GM23338 (cell line): ENCODE measurements at regions not wholly inside any gene's neighbourhood (a gene's known extent, or its start where the extent isn't known, plus 50 kb on each side); places are given as distances from the start of the nearest gene placed in this dataset.

Source experiments
- ATAC-seq: fragments of 200-7000 bp; cut with Tn5 transposase; 3 replicates; pipeline ENCODE4 v1.9.1; 2020
- DNase-seq: peaks from one replicate; pipeline ENCODE4 v3.0.0-alpha.2; 2015; ENCODE audit warnings: low spot score
- H2AFZ ChIP-seq: fragments of 200-600 bp; sonication (generic); 2 replicates; pipeline ENCODE4 v1.8.0; 2016; ENCODE audit warnings: antibody characterized with exemption, mild to moderate bottlenecking, moderate library complexity
- H3F3A ChIP-seq: fragments of 200-600 bp; sonication (generic); replicated peaks from 2 replicates; pipeline ENCODE4 v1.8.0; 2017; ENCODE audit warnings: antibody characterized with exemption, mixed run types, low read depth
- H3K27ac ChIP-seq: fragments of 200-600 bp; sonication (generic); 2 replicates; pipeline ENCODE4 v1.6.1; 2016; ENCODE audit warnings: low read depth
- H3K27me3 ChIP-seq: fragments of 200-600 bp; sonication (generic); 2 replicates; pipeline ENCODE4 v1.8.0; 2016; ENCODE audit warnings: mild to moderate bottlenecking, mixed run types, moderate library complexity; ENCODE audit not compliant: insufficient read depth
- H3K36me3 ChIP-seq: fragments of 200-600 bp; sonication (generic); 2 replicates; pipeline ENCODE4 v1.8.0; 2016; ENCODE audit warnings: mild to moderate bottlenecking; ENCODE audit not compliant: insufficient read depth
- H3K4me1 ChIP-seq: fragments of 200-600 bp; sonication (generic); 2 replicates; pipeline ENCODE4 v1.8.0; 2016; ENCODE audit warnings: mild to moderate bottlenecking, moderate library complexity; ENCODE audit not compliant: insufficient read depth
- H3K4me2 ChIP-seq: fragments of 200-600 bp; sonication (generic); 2 replicates; pipeline ENCODE4 v1.7.1; 2017; ENCODE audit warnings: mixed run types
- H3K4me3 ChIP-seq: fragments of 200-600 bp; sonication (generic); 2 replicates; pipeline ENCODE4 v1.6.1; 2016; ENCODE audit warnings: mixed run types
- H3K79me2 ChIP-seq: fragments of 200-600 bp; sonication (generic); replicated peaks from 2 replicates; pipeline ENCODE4 v1.8.0; 2017; ENCODE audit warnings: mild to moderate bottlenecking; ENCODE audit not compliant: insufficient read depth
- H3K9me2 ChIP-seq: fragments of 200-600 bp; sonication (generic); 2 replicates; pipeline ENCODE4 v1.8.0; 2017; ENCODE audit not compliant: insufficient read depth
- H4K20me1 ChIP-seq: fragments of 200-600 bp; sonication (generic); replicated peaks from 2 replicates; pipeline ENCODE4 v1.8.0; 2017; ENCODE audit warnings: mild to moderate bottlenecking; ENCODE audit not compliant: insufficient read depth
- H3K27ac Mint-ChIP-seq: 2 replicates; pipeline ENCODE4 v1.8.0; 2020; ENCODE audit warnings: inconsistent platforms, mild to moderate bottlenecking, moderate library complexity, mixed read lengths
- H3K27me3 Mint-ChIP-seq: 3 replicates; pipeline ENCODE4 v1.8.0; 2022; ENCODE audit warnings: low read depth, mild to moderate bottlenecking, moderate library complexity, mixed read lengths, inconsistent platforms; ENCODE audit not compliant: insufficient read depth, poor library complexity
- H3K36me3 Mint-ChIP-seq: 3 replicates; pipeline ENCODE4 v1.8.0; 2021; ENCODE audit warnings: low read depth, mild to moderate bottlenecking, inconsistent platforms, moderate library complexity, mixed read lengths
- H3K4me1 Mint-ChIP-seq: 3 replicates; pipeline ENCODE4 v1.8.0; 2020; ENCODE audit warnings: mild to moderate bottlenecking, inconsistent platforms, mixed read lengths
- H3K4me3 Mint-ChIP-seq: 3 replicates; pipeline ENCODE4 v1.8.0; 2021; ENCODE audit warnings: moderate library complexity, mild to moderate bottlenecking, inconsistent platforms, mixed read lengths
- H3K9me3 Mint-ChIP-seq: 3 replicates; pipeline ENCODE4 v1.8.0; 2020; ENCODE audit warnings: moderate library complexity, mild to moderate bottlenecking, inconsistent platforms, mixed read lengths
- CREB1 ChIP-seq: fragments of 250-450 bp; sonication (Bioruptor Pico); IDR thresholded peaks from 2 replicates; pipeline ENCODE4 v1.5.0; 2020; ENCODE audit warnings: low read depth, mild to moderate bottlenecking, moderate library complexity
- EZH2 ChIP-seq: fragments of 200-600 bp; sonication (generic); IDR thresholded peaks from one replicate; pipeline ENCODE4 v1.8.0; 2017; ENCODE audit warnings: antibody characterized with exemption, mild to moderate bottlenecking, low read depth; ENCODE audit not compliant: unreplicated experiment
- EZH2phosphoT487 ChIP-seq: fragments of 200-600 bp; sonication (generic); IDR thresholded peaks from one replicate; pipeline ENCODE4 v1.8.1; 2018; ENCODE audit warnings: antibody characterized with exemption; ENCODE audit not compliant: unreplicated experiment
- JUNB ChIP-seq: IDR thresholded peaks from one replicate; pipeline ENCODE4 v1.6.1; 2016; ENCODE audit warnings: antibody characterized with exemption; ENCODE audit not compliant: unreplicated experiment
- NANOG ChIP-seq: IDR thresholded peaks from 2 replicates; pipeline ENCODE4 v1.6.1; 2016; ENCODE audit warnings: antibody characterized with exemption, borderline replicate concordance
- POLR2AphosphoS5 ChIP-seq: IDR thresholded peaks from 2 replicates; pipeline ENCODE4 v1.6.1; 2016; ENCODE audit warnings: antibody characterized with exemption, low read depth
- STAT1 ChIP-seq: IDR thresholded peaks from one replicate; pipeline ENCODE4 v1.6.1; 2016; ENCODE audit warnings: antibody characterized with exemption; ENCODE audit not compliant: unreplicated experiment
- ZNF114 ChIP-seq: fragments of 250-450 bp; sonication (Bioruptor Pico); IDR thresholded peaks from 2 replicates; pipeline ENCODE4 v1.5.0; 2020; ENCODE audit warnings: mild to moderate bottlenecking, moderate library complexity
- ZNF331 ChIP-seq: fragments of 250-450 bp; sonication (Bioruptor Pico); IDR thresholded peaks from 2 replicates; pipeline ENCODE4 v1.5.0; 2020; ENCODE audit warnings: low read depth, mild to moderate bottlenecking, moderate library complexity
- TF ChIP-seq, protein P1 (sequence below): IDR thresholded peaks from one replicate; pipeline ENCODE4 v1.6.1; 2018; ENCODE audit warnings: antibody characterized with exemption; ENCODE audit not compliant: unreplicated experiment
- TF ChIP-seq, protein P2 (sequence below): fragments of 250-450 bp; sonication (Bioruptor Pico); IDR thresholded peaks from 2 replicates; pipeline ENCODE4 v1.5.0; 2020; ENCODE audit warnings: mild to moderate bottlenecking, moderate library complexity
- TF ChIP-seq, protein P3 (sequence below), 2 experiments: fragments of 200-600 bp in 1 of 2; sonication (generic) in 1 of 2; conservative IDR thresholded peaks; 2 replicates each; pipeline versions ENCODE4 v1.5.1 to v1.6.1; 2016 to 2017; ENCODE audit warnings: antibody characterized with exemption in 2 of 2, low read depth in 2 of 2, mild to moderate bottlenecking in 2 of 2, moderate library complexity in 1 of 2
- TF ChIP-seq, protein P4 (sequence below): IDR thresholded peaks from 2 replicates; pipeline ENCODE4 v1.6.1; 2016; ENCODE audit warnings: antibody characterized with exemption

DNA sequence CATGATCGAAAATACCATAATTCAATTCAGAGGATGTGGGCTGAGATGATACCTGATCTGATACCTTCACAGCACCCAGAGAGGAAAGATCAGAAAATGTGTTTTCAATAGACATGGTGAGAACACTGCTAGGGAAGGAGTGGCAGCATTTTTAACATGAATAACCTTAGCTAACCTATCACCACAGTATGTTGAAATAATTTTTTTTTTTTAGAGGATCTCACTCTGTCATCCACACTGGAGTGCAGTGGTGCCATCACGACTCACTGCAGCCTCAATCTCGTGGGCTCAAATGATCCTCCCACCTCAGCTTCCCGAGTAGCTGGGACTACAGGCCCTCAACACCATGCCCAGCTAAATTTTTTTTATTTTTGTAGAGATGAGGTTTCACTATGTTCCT, 90.5 kb upstream of the RAPGEF2 start:
- TF ChIP-seq, protein P1, sequence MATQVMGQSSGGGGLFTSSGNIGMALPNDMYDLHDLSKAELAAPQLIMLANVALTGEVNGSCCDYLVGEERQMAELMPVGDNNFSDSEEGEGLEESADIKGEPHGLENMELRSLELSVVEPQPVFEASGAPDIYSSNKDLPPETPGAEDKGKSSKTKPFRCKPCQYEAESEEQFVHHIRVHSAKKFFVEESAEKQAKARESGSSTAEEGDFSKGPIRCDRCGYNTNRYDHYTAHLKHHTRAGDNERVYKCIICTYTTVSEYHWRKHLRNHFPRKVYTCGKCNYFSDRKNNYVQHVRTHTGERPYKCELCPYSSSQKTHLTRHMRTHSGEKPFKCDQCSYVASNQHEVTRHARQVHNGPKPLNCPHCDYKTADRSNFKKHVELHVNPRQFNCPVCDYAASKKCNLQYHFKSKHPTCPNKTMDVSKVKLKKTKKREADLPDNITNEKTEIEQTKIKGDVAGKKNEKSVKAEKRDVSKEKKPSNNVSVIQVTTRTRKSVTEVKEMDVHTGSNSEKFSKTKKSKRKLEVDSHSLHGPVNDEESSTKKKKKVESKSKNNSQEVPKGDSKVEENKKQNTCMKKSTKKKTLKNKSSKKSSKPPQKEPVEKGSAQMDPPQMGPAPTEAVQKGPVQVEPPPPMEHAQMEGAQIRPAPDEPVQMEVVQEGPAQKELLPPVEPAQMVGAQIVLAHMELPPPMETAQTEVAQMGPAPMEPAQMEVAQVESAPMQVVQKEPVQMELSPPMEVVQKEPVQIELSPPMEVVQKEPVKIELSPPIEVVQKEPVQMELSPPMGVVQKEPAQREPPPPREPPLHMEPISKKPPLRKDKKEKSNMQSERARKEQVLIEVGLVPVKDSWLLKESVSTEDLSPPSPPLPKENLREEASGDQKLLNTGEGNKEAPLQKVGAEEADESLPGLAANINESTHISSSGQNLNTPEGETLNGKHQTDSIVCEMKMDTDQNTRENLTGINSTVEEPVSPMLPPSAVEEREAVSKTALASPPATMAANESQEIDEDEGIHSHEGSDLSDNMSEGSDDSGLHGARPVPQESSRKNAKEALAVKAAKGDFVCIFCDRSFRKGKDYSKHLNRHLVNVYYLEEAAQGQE: no peak
- TF ChIP-seq EZH2phosphoT487 (no peak), STAT1 (no peak), EZH2 (no peak), ZNF114 (no peak), NANOG (no peak), CREB1 (CRISPR knock-in tag) (no peak), ZNF331 (no peak), JUNB (no peak), POLR2AphosphoS5 (no peak)
- TF ChIP-seq, protein P2, sequence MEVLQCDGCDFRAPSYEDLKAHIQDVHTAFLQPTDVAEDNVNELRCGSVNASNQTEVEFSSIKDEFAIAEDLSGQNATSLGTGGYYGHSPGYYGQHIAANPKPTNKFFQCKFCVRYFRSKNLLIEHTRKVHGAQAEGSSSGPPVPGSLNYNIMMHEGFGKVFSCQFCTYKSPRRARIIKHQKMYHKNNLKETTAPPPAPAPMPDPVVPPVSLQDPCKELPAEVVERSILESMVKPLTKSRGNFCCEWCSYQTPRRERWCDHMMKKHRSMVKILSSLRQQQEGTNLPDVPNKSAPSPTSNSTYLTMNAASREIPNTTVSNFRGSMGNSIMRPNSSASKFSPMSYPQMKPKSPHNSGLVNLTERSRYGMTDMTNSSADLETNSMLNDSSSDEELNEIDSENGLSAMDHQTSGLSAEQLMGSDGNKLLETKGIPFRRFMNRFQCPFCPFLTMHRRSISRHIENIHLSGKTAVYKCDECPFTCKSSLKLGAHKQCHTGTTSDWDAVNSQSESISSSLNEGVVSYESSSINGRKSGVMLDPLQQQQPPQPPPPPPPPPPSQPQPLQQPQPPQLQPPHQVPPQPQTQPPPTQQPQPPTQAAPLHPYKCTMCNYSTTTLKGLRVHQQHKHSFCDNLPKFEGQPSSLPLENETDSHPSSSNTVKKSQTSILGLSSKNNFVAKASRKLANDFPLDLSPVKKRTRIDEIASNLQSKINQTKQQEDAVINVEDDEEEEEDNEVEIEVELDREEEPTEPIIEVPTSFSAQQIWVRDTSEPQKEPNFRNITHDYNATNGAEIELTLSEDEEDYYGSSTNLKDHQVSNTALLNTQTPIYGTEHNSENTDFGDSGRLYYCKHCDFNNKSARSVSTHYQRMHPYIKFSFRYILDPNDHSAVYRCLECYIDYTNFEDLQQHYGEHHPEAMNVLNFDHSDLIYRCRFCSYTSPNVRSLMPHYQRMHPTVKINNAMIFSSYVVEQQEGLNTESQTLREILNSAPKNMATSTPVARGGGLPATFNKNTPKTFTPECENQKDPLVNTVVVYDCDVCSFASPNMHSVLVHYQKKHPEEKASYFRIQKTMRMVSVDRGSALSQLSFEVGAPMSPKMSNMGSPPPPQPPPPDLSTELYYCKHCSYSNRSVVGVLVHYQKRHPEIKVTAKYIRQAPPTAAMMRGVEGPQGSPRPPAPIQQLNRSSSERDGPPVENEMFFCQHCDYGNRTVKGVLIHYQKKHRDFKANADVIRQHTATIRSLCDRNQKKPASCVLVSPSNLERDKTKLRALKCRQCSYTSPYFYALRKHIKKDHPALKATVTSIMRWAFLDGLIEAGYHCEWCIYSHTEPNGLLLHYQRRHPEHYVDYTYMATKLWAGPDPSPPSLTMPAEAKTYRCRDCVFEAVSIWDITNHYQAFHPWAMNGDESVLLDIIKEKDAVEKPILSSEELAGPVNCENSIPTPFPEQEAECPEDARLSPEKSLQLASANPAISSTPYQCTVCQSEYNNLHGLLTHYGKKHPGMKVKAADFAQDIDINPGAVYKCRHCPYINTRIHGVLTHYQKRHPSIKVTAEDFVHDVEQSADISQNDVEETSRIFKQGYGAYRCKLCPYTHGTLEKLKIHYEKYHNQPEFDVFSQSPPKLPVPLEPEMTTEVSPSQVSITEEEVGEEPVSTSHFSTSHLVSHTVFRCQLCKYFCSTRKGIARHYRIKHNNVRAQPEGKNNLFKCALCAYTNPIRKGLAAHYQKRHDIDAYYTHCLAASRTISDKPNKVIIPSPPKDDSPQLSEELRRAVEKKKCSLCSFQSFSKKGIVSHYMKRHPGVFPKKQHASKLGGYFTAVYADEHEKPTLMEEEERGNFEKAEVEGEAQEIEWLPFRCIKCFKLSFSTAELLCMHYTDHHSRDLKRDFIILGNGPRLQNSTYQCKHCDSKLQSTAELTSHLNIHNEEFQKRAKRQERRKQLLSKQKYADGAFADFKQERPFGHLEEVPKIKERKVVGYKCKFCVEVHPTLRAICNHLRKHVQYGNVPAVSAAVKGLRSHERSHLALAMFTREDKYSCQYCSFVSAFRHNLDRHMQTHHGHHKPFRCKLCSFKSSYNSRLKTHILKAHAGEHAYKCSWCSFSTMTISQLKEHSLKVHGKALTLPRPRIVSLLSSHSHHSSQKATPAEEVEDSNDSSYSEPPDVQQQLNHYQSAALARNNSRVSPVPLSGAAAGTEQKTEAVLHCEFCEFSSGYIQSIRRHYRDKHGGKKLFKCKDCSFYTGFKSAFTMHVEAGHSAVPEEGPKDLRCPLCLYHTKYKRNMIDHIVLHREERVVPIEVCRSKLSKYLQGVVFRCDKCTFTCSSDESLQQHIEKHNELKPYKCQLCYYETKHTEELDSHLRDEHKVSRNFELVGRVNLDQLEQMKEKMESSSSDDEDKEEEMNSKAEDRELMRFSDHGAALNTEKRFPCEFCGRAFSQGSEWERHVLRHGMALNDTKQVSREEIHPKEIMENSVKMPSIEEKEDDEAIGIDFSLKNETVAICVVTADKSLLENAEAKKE: no peak
- TF ChIP-seq, protein P3, sequence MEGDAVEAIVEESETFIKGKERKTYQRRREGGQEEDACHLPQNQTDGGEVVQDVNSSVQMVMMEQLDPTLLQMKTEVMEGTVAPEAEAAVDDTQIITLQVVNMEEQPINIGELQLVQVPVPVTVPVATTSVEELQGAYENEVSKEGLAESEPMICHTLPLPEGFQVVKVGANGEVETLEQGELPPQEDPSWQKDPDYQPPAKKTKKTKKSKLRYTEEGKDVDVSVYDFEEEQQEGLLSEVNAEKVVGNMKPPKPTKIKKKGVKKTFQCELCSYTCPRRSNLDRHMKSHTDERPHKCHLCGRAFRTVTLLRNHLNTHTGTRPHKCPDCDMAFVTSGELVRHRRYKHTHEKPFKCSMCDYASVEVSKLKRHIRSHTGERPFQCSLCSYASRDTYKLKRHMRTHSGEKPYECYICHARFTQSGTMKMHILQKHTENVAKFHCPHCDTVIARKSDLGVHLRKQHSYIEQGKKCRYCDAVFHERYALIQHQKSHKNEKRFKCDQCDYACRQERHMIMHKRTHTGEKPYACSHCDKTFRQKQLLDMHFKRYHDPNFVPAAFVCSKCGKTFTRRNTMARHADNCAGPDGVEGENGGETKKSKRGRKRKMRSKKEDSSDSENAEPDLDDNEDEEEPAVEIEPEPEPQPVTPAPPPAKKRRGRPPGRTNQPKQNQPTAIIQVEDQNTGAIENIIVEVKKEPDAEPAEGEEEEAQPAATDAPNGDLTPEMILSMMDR (conservative IDR thresholded peaks at IDR 0.05; ENCODE audit: low read depth in 2 of 2): no peak
- TF ChIP-seq, protein P4, sequence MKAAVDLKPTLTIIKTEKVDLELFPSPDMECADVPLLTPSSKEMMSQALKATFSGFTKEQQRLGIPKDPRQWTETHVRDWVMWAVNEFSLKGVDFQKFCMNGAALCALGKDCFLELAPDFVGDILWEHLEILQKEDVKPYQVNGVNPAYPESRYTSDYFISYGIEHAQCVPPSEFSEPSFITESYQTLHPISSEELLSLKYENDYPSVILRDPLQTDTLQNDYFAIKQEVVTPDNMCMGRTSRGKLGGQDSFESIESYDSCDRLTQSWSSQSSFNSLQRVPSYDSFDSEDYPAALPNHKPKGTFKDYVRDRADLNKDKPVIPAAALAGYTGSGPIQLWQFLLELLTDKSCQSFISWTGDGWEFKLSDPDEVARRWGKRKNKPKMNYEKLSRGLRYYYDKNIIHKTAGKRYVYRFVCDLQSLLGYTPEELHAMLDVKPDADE: no peak
- no peaks in the 10 kb centered on the region for H3K9me2 ChIP-seq
- H3K36me3 ChIP-seq: no peaks in the 10 kb centered on the region
- H3K27me3 ChIP-seq: no peaks in the 10 kb centered on the region
- Mint-ChIP-seq H3K4me3 (no peak overlapping the region), H3K27me3 (peaks cover 4% of the 10 kb centered on the region), H3K36me3 (no peaks in the 10 kb centered on the region), H3K9me3 (no peaks in the 10 kb centered on the region), H3K27ac (no peak overlapping the region), H3K4me1 (peaks cover 46% of the 10 kb centered on the region)
- no peak overlapping the region for H3K27ac ChIP-seq
- H2AFZ ChIP-seq: no peak overlapping the region
- no peaks in the 10 kb centered on the region for H3K79me2 ChIP-seq
- DNase-seq (no peak), ATAC-seq (no peak)
- no peaks in the 10 kb centered on the region for H4K20me1 ChIP-seq
- H3F3A ChIP-seq: no peaks in the 10 kb centered on the region
- no peak overlapping the region for H3K4me3 ChIP-seq
- H3K4me2 ChIP-seq: no peak overlapping the region
- H3K4me1 ChIP-seq: peaks cover 26% of the 10 kb centered on the region
